GM12874 (cell line): ENCODE measurements at regions not wholly inside any gene's neighbourhood (a gene's known extent, or its start where the extent isn't known, plus 50 kb on each side); places are given as distances from the start of the nearest gene placed in this dataset.

Experiments
- CTCF ChIP-seq: IDR thresholded peaks from 2 replicates; pipeline ENCODE4 v1.5.1; 2011; ENCODE audit warnings: low read depth, mild to moderate bottlenecking, control low read depth, low read length, moderate library complexity; ENCODE audit not compliant: insufficient read depth

GRCh38 chr16:64422259-64422658 is 699.6 kb downstream of the CDH11 start:
- TF ChIP-seq CTCF: no peak

- TF ChIP-seq CTCF: no peak
Measured at GRCh38 chr16:64421515-64421914, 700.3 kb downstream of the CDH11 start.

- TF ChIP-seq CTCF: no peak
Measured at GRCh38 chr16:64419832-64420231, 702.0 kb downstream of the CDH11 start.

GRCh38 chr16:64417711-64418227 is 704.1 kb downstream of the CDH11 start:
- TF ChIP-seq CTCF: no peak

GRCh38 chr16:64416216-64417005 is 705.5 kb downstream of the CDH11 start:
- no peak for TF ChIP-seq CTCF

GRCh38 chr16:64412578-64413280 is 709.1 kb downstream of the CDH11 start:
- no peak for TF ChIP-seq CTCF

- TF ChIP-seq CTCF: no peak
Measured at GRCh38 chr16:64410306-64410705, 711.6 kb downstream of the CDH11 start.
